ENCODE measurements at regions not wholly inside any gene's neighbourhood (a gene's known extent, or its start where the extent isn't known, plus 50 kb on each side); places are given as distances from the start of the nearest gene placed in this dataset.
"Not testable (repeated sequence)": the region's sequence is repeated elsewhere in the genome, so short reads cannot be mapped to it uniquely, and the experiment has no call there.

- DNase-seq: no peak
These were observed 285.8 kb upstream of the RASA1 start for GRCh38 chr5:86981898-86982297.

DNA sequence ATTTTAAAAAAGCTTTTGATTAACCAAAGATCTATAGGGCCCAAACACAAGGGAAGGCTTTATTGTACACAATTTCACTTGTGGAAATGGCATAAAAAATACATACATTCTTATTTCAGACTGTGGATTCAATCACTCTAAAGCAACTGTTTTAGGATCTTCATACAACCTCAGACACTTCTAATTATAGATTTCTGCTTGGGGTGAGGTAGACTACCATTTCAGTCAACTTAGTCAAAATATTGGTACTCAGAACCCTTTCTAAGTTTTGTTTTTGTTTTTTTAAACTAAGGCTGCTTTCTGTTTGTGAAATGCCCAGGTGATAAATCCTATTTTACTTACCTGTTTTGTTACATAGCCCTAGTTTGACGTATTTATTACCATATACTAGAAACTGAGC, 284.5 kb upstream of the RASA1 start:
- no peak for DNase-seq

GRCh38 chr5:86986837-86987236, 280.8 kb upstream of the RASA1 start:
- no peak for DNase-seq

- no peak for DNase-seq
These were observed 270.2 kb upstream of the RASA1 start for GRCh38 chr5:86997516-86997915.

DNA sequence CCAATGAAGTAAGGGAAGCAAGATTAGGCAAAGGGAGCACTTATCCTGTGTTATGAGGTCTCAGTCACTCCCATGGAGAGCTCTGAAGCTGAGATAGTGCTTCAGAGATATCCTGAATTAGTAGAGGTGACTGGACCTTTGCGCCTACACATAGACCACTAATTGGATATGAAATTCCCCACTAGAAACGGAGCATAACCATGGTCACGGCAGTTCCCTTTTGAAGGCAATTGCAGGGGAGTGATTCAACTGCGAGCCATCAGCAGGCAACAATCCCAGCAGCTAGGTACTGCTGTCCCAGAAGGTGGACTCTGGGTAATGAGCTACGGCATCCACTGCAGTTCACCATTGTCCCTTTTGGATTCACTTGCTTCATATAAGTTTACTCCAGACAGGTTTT, 267.7 kb upstream of the RASA1 start:
- DNase-seq: no peak

DNA sequence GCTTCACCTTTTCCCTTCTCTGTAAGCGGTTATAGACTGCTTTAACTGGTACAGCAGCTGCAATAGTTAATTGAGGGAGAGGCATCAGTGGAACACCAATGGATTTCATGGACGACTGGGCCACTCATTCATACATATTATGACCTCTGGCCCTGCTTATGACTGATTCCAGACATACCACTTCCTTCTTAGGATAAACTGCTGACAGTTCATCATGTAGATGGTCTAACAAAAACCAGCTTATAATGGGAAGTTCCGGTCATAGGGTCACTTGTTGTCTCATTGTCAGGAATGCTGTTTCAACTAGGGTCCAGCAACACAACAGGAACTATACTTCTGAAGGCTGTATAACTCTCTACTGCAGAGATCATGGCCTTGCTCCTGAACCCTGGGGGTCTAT, 265.2 kb upstream of the RASA1 start:
- DNase-seq: no peak

DNA sequence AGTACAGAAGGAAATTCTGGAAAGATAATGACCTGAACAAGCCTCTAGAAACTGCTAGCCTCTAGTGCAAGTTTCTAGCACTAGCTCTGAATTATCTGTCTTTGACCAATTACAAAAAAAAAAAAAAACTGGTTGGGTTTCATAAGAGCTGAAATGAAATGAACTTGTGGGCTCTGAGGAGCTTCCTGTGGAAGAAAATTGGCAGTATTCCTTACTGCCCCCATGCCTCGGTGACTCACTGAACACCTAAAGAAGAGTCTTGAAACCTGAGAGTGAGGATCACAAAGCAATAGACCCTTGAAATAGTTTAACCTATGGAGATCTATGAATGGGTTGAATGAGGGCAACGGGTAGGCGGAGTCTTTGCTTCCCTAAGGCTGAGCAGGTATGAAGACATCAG, 263.6 kb upstream of the RASA1 start:
- DNase-seq: no peak

DNA sequence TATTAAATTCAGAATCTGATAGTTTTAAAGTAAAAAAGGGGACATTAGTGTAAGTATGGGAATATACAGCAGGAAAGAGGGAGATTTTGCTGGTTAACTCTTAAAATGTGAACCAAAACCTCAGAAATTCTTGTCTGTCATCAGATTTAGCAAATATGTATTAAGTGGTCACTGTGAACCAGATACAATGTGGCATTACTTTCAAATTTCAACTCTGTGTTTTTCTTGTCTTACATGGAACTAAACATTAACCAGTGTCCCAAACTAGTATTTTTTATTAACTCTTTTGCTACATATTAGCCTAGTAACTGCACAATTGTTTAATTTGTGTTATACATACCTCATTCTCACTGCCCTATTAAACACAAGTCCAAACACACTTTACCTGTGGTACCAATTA, 259.9 kb upstream of the RASA1 start:
- no peak for DNase-seq

- no peak for DNase-seq
These were observed 258.7 kb upstream of the RASA1 start for GRCh38 chr5:87008751-87009560.

- DNase-seq: no peak
These were observed 256.9 kb upstream of the RASA1 start for GRCh38 chr5:87010736-87011135.

GRCh38 chr5:87015901-87016300, 251.8 kb upstream of the RASA1 start:
- DNase-seq: no peak

GRCh38 chr5:87020099-87020934, 247.4 kb upstream of the RASA1 start:
- no peak for DNase-seq

GRCh38 chr5:87022415-87022814, 245.3 kb upstream of the RASA1 start:
- DNase-seq: no peak

GRCh38 chr5:87027570-87027969, 240.1 kb upstream of the RASA1 start:
- DNase-seq: no peak

GRCh38 chr5:87029951-87030350, 237.7 kb upstream of the RASA1 start:
- DNase-seq: no peak

DNA sequence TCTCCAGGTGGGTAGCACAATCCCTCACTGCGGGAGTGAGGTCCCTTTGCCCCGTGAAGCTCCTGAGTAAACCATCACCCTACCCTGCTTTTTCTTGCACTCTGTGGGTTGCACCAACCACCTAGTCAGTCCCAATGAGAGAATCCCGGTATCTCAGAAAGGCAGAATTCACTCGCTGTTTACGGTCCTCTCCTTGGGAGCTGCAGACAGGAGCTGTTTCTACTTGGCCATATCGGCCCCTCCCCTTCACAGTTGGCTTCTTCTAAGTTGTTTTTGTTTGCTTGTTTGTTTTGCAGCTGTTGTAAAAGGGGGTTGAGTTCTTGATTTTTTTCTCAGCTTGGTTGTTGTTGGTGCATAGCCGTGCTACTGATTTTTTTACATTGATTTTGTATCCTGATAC, 237.0 kb upstream of the RASA1 start:
- DNase-seq: no peak

DNA sequence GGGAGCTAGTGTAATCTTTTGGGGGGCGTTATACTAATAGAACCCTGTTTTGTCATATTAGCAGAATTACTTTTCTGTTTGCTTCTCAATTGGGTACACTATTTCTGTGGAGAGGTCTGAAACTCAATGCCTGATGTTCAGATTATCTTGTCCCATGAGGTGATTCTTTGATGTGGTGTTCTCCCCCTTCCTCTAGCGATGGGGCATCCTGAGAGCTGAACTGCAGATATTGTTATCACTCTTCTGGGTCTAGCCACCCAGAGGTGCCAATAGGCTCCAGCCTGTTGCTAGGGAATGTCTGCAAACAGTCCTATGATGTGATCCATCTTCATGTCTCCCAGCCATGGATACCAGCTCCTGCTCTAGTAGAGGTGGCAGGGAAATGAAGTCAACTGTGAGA, 233.1 kb upstream of the RASA1 start:
- DNase-seq: no peak

GRCh38 chr5:87042554-87042953, 225.1 kb upstream of the RASA1 start:
- no peak for DNase-seq

GRCh38 chr5:87048156-87048555, 219.5 kb upstream of the RASA1 start:
- no peak for DNase-seq

DNA sequence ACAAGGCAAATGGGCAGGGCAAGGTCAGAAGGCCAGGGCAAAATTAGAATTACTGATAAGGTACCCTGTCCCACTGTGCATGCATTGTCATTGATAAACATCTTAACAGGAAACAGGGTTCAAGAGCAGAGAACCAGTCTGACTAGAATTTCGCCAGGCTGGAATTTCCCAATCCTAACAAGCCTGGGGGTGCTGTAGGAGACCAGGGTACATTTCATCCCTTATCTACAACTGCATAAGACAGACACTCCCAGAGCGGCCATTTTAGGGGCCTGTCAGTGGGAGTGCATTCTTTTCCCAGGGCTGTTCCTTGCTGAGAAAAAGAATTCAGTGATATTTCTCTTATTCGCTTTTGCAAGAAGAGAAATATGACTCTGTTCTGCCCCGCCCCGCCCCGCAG, 218.7 kb upstream of the RASA1 start:
- not testable (repeated sequence) for DNase-seq

GRCh38 chr5:87051502-87052113, 216.1 kb upstream of the RASA1 start:
- no peak for DNase-seq

DNA sequence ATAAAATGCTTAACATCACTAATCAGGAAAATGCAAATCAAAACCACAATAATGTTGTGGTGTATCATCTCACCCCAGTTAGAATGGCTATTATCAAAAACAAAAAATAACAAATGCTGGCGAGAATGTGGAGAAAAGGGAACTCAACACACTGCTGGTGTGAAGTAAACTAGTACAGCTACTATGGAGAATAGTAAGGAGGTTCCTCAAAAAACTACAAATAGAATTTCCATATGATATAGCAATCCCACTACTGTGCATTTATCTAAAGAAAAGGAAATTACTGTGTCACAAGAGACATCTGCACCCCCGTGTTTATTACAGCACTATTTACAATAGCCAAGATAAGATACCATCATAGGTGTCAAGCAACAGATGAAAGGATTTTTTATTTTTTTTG, 214.5 kb upstream of the RASA1 start:
- no peak for DNase-seq

GRCh38 chr5:87054821-87055220, 212.9 kb upstream of the RASA1 start:
- DNase-seq: no peak

- no peak for DNase-seq
These were observed 206.6 kb upstream of the RASA1 start for GRCh38 chr5:87061046-87061445.
